HCT116 (cell line): ENCODE measurements at regions not wholly inside any gene's neighbourhood (a gene's known extent, or its start where the extent isn't known, plus 50 kb on each side); places are given as distances from the start of the nearest gene placed in this dataset.

Experiments
- ATAC-seq: fragments of 200-7000 bp; cut with Tn5 transposase; 2 replicates; pipeline ENCODE4 v1.9.1; 2020; ENCODE audit warnings: mild to moderate bottlenecking, moderate library complexity
- BruUV-seq: library from RNA; stranded (reverse); fragments of 400-500 nt; replicated peaks from 2 replicates; lab custom pipeline; 2021; lab: Mats Ljungman, UMichigan
- CTCF ChIA-PET: fragments of 300-600 bp; sonication (Branson Sonifier 250); formaldehyde crosslinking; loops from one replicate; lab custom pipeline; 2021; ENCODE audit warnings: antibody characterized with exemption; lab: Charles Lee
- POLR2A ChIA-PET: fragments of 300-600, 350-600 bp; sonication (Branson Sonifier 250); formaldehyde crosslinking; loops from one replicate; lab custom pipeline; 2021; ENCODE audit warnings: antibody characterized with exemption; lab: Charles Lee
- RAD21 ChIA-PET, 2 experiments: fragments of 300-600 bp; sonication (Branson Sonifier 250); formaldehyde crosslinking; loops; one replicate each; lab custom pipeline; 2023; ENCODE audit warnings: low total read pairs in 2 of 2; ENCODE audit not compliant: uncharacterized antibody in 2 of 2, unreplicated experiment in 2 of 2, low non-redundant PET in 1 of 2; lab: Charles Lee
- DNase-seq: peaks from one replicate; pipeline ENCODE4 v3.0.0-alpha.2; 2010; ENCODE audit warnings: low read depth, low spot score
- H2AFZ ChIP-seq: fragments of 200-600 bp; shearing (Covaris generic), sonication (generic); 2 replicates; pipeline ENCODE4 v1.6.1; 2017; ENCODE audit warnings: low read depth, mixed run types, mixed read lengths, antibody characterized with exemption, low read length; ENCODE audit not compliant: poor library complexity, severe bottlenecking
- H3K27ac ChIP-seq: 2 replicates; pipeline ENCODE4 v1.5.1; 2012; ENCODE audit warnings: low read depth, low read length
- H3K27me3 ChIP-seq: fragments of 200-600 bp; sonication (generic); 2 replicates; pipeline ENCODE4 v1.6.1; 2016; ENCODE audit warnings: mixed run types, low read length, mixed read lengths; ENCODE audit not compliant: insufficient read depth
- H3K36me3 ChIP-seq, 2 experiments: fragments of 200-500 bp in 1 of 2; fragments of 200-600 bp in 1 of 2; sonication (Bioruptor generic) in 1 of 2; sonication (generic) in 1 of 2; 2 replicates each; pipeline versions ENCODE4 v1.5.1 to v1.6.1; 2014 to 2016; ENCODE audit warnings: low read length in 2 of 2, inconsistent platforms in 1 of 2, mixed read lengths in 1 of 2, mixed run types in 1 of 2; ENCODE audit not compliant: insufficient read depth in 2 of 2, control insufficient read depth in 1 of 2
- H3K4me1 ChIP-seq, 2 experiments: fragments of 200-600 bp in 1 of 2; sonication (generic) in 1 of 2; 2 replicates each; pipeline versions ENCODE4 v1.5.1 to v1.6.1; 2012 to 2017; ENCODE audit warnings: low read length in 2 of 2, inconsistent platforms in 1 of 2, mild to moderate bottlenecking in 1 of 2, mixed read lengths in 1 of 2, mixed run types in 1 of 2, moderate library complexity in 1 of 2; ENCODE audit not compliant: insufficient read depth in 2 of 2, control insufficient read depth in 1 of 2
- H3K4me2 ChIP-seq: fragments of 200-600 bp; sonication (generic); 2 replicates; pipeline ENCODE4 v1.6.1; 2017; ENCODE audit warnings: mixed run types, low read length, mixed read lengths
- H3K4me3 ChIP-seq, 2 experiments: fragments of 200-600 bp in 1 of 2; sonication (generic) in 1 of 2; replicated peaks in 1 of 2; 2 replicates each; pipeline ENCODE4 v1.5.1; 2011 to 2016; ENCODE audit warnings: low read length in 2 of 2, control low read depth in 1 of 2, low read depth in 1 of 2, mild to moderate bottlenecking in 1 of 2, mixed read lengths in 1 of 2, mixed run types in 1 of 2
- H3K79me2 ChIP-seq: fragments of 200-600 bp; sonication (generic); 2 replicates; pipeline ENCODE4 v1.6.1; 2017; ENCODE audit warnings: mild to moderate bottlenecking, mixed run types, low read length, moderate library complexity, mixed read lengths; ENCODE audit not compliant: insufficient read depth
- H3K9ac ChIP-seq: fragments of 200-600 bp; sonication (generic); 2 replicates; pipeline ENCODE4 v1.6.1; 2016; ENCODE audit warnings: low read length, mixed read lengths
- H3K9me2 ChIP-seq: fragments of 200-600 bp; sonication (generic), shearing (Covaris generic); 2 replicates; pipeline ENCODE4 v1.6.1; 2017; ENCODE audit warnings: mixed run types, mild to moderate bottlenecking, moderate library complexity; ENCODE audit not compliant: insufficient read depth
- H3K9me3 ChIP-seq, 2 experiments: fragments of 200-500 bp in 1 of 2; fragments of 200-600 bp in 1 of 2; sonication (Bioruptor generic) in 1 of 2; sonication (generic) in 1 of 2; 2 replicates each; pipeline ENCODE4 v1.6.1; 2014 to 2017; ENCODE audit warnings: low read length in 2 of 2, mixed read lengths in 2 of 2, inconsistent platforms in 1 of 2, low read depth in 1 of 2, mild to moderate bottlenecking in 1 of 2, mixed run types in 1 of 2, moderate library complexity in 1 of 2; ENCODE audit not compliant: control insufficient read depth in 1 of 2, insufficient read depth in 1 of 2
- H4K20me1 ChIP-seq: fragments of 200-600 bp; sonication (generic), shearing (Covaris generic); 2 replicates; pipeline ENCODE4 v1.6.1; 2017; ENCODE audit warnings: mixed run types, mild to moderate bottlenecking, moderate library complexity; ENCODE audit not compliant: insufficient read depth
- ATF3 ChIP-seq: IDR thresholded peaks from 2 replicates; pipeline ENCODE4 v1.6.1; 2012
- CBX3 ChIP-seq: IDR thresholded peaks from 2 replicates; pipeline ENCODE4 v1.6.1; 2012; ENCODE audit warnings: low read depth
- EGR1 ChIP-seq: IDR thresholded peaks from 2 replicates; pipeline ENCODE4 v1.6.1; 2012; ENCODE audit warnings: low read depth
- ELF1 ChIP-seq: IDR thresholded peaks from 2 replicates; pipeline ENCODE4 v1.6.1; 2012; ENCODE audit warnings: low read depth, borderline replicate concordance
- EZH2 ChIP-seq: fragments of 200-600 bp; sonication (generic); IDR thresholded peaks from 2 replicates; pipeline ENCODE4 v1.6.1; 2017; ENCODE audit warnings: antibody characterized with exemption, mixed run types
- EZH2phosphoT487 ChIP-seq: fragments of 200-600 bp; IDR thresholded peaks from 2 replicates; pipeline ENCODE4 v1.6.1; 2018; ENCODE audit warnings: antibody characterized with exemption, borderline replicate concordance
- FOSL1 ChIP-seq: IDR thresholded peaks from 2 replicates; pipeline ENCODE4 v1.6.1; 2012; ENCODE audit warnings: low read depth
- JUND ChIP-seq: IDR thresholded peaks from 2 replicates; pipeline ENCODE4 v1.6.1; 2012
- MAX ChIP-seq: IDR thresholded peaks from 2 replicates; pipeline ENCODE4 v1.6.1; 2012
- POLR2A ChIP-seq: IDR thresholded peaks from 2 replicates; pipeline ENCODE4 v1.7.0; 2011; ENCODE audit warnings: borderline replicate concordance; ENCODE audit not compliant: insufficient read depth, insufficient read length; ENCODE audit errors: extremely low read depth
- POLR2AphosphoS5 ChIP-seq: IDR thresholded peaks from 2 replicates; pipeline ENCODE4 v1.6.1; 2011; ENCODE audit warnings: mild to moderate bottlenecking, low read depth, low read length, moderate library complexity
- SRF ChIP-seq: IDR thresholded peaks from 2 replicates; pipeline ENCODE4 v1.6.1; 2012; ENCODE audit warnings: low read depth
- TCF7L2 ChIP-seq: IDR thresholded peaks from 2 replicates; pipeline ENCODE4 v1.7.0; 2011; ENCODE audit warnings: borderline replicate concordance, inconsistent platforms; ENCODE audit not compliant: insufficient read depth, insufficient read length; ENCODE audit errors: extremely low read depth
- YY1 ChIP-seq: IDR thresholded peaks from 2 replicates; pipeline ENCODE4 v1.6.1; 2011; ENCODE audit warnings: low read length, low read depth, moderate library complexity, mild to moderate bottlenecking; ENCODE audit not compliant: insufficient replicate concordance; ENCODE audit errors: extremely low read depth
- ZFX ChIP-seq: fragments of 450-650 bp; IDR thresholded peaks from 2 replicates; pipeline ENCODE4 v1.6.1; 2017
- ZNF274 ChIP-seq: fragments of 200-500 bp; sonication (Bioruptor generic); IDR thresholded peaks from 2 replicates; pipeline ENCODE4 v1.6.1; 2014; ENCODE audit warnings: mild to moderate bottlenecking, low read depth, low read length, inconsistent platforms
- intact Hi-C: fragments of 100-400 bp; cut with micrococcal nuclease; formaldehyde crosslinking; loops from 2 replicates; pipeline ENCODE4 v1.10.0; 2022
- TF ChIP-seq, protein P1 (sequence below): IDR thresholded peaks from 2 replicates; pipeline ENCODE4 v1.6.1; 2012; ENCODE audit warnings: low read depth

DNA sequence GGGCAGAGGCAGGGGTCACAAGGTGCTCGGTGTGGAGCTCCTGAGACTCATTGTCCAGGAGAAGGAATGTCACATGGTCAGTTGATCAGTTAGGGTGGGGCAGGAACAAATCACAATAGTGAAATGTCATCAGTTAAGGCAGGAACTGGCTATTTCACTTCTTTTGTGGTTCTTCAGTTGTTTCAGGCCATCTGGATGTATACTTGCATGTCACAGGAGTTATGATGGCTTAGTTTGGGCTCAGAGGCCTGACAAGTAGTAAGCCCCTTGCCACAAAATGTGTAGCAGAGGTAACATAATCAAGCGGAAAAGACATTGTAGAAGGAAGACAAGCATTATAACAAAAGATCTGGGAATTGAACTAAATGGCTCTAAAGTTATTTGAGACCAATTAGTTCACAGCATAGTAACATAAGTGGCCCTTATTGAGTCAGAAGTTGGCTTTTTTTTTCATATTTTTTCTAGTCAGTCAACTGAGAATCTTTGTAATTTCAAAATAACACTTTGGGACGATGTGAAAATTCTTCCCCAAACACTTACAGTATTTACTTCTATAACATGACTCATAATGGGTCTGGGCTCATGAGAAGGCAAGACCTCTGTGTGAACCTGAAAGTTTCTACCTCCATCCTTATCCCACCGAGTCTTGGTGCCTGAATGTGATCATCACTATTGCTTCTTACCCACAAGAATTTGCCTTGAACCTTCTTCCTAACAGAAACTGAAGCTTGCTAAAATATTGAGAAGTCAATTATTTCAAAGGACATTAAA lies 137.0 kb upstream of the DPT start:
- no peak for ATAC-seq
- Histone ChIP-seq H3K79me2 (no peaks in the 10 kb centered on the region), H3K36me3 (no peaks in the 10 kb centered on the region), H3K27me3 (no peaks in the 10 kb centered on the region), H3K9me2 (no peaks in the 10 kb centered on the region), H3K4me2 (no peak overlapping the region), H4K20me1 (no peaks in the 10 kb centered on the region), H3K4me3 (no peak overlapping the region), H3K27ac (no peak overlapping the region), H3K4me1 (no peaks in the 10 kb centered on the region), H3K9me3 (no peaks in the 10 kb centered on the region), H2AFZ (no peak overlapping the region), H3K9ac (no peak overlapping the region)
- no peak for DNase-seq
- ChIA-PET POLR2A (no interaction called here), CTCF (no interaction called here), RAD21 (no interaction called here)
- TF ChIP-seq TCF7L2 (no peak), EGR1 (no peak), JUND (no peak)
- intact Hi-C loops, result no loop called here
- no TSS peak for BruUV-seq

DNA sequence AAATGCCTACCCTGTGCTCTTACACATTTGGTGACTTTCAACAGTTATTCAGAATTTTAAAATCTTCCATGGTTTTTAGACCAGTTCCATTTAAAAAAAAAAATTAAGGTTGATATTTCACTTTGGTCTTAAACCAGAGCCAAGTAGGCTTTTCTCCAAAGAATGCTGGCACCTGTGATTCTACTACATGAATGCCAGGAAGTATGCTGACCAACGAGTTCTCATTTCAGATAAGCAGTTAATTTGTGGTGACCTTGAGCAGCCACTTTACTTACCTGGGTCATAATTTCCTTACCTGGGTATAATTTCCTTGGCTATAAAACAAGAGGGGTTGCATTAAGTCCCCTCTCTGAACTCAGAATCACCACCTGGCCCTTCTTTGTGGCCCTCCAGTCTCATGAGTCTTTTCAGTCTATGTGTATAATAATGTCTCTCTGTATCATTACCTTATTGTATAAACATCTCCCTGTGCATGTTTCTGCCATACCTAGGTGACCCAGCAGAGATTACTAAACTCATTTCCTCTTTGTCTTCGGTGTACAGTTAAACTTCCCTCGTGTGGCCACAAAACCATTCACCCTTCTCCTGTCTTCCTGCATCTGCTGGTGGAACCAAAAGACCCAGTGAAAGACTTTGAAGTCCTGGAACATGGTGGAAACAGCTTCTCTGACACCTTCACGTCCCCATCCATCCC lies 139.1 kb upstream of the DPT start:
- DNase-seq (no peak), ATAC-seq (no peak)
- Histone ChIP-seq H3K36me3 (no peaks in the 10 kb centered on the region), H3K79me2 (no peaks in the 10 kb centered on the region), H2AFZ (no peak overlapping the region), H3K9ac (no peak overlapping the region), H3K9me3 (no peaks in the 10 kb centered on the region), H3K4me1 (no peaks in the 10 kb centered on the region), H3K27ac (no peak overlapping the region), H4K20me1 (no peaks in the 10 kb centered on the region), H3K27me3 (no peaks in the 10 kb centered on the region), H3K4me2 (no peak overlapping the region), H3K9me2 (no peaks in the 10 kb centered on the region), H3K4me3 (no peak overlapping the region)
- intact Hi-C loops, result no loop called here
- ChIA-PET POLR2A (no interaction called here), CTCF (no interaction called here), RAD21 (no interaction called here)
- TF ChIP-seq YY1 (no peak), MAX (no peak), EGR1 (no peak), EZH2 (no peak), EZH2phosphoT487 (no peak), POLR2AphosphoS5 (no peak), ATF3 (no peak), ELF1 (no peak), TCF7L2 (no peak), ZFX (no peak), ZNF274 (no peak), CBX3 (no peak), SRF (no peak), POLR2A (no peak), FOSL1 (no peak), JUND (no peak)
- TF ChIP-seq, protein P1, sequence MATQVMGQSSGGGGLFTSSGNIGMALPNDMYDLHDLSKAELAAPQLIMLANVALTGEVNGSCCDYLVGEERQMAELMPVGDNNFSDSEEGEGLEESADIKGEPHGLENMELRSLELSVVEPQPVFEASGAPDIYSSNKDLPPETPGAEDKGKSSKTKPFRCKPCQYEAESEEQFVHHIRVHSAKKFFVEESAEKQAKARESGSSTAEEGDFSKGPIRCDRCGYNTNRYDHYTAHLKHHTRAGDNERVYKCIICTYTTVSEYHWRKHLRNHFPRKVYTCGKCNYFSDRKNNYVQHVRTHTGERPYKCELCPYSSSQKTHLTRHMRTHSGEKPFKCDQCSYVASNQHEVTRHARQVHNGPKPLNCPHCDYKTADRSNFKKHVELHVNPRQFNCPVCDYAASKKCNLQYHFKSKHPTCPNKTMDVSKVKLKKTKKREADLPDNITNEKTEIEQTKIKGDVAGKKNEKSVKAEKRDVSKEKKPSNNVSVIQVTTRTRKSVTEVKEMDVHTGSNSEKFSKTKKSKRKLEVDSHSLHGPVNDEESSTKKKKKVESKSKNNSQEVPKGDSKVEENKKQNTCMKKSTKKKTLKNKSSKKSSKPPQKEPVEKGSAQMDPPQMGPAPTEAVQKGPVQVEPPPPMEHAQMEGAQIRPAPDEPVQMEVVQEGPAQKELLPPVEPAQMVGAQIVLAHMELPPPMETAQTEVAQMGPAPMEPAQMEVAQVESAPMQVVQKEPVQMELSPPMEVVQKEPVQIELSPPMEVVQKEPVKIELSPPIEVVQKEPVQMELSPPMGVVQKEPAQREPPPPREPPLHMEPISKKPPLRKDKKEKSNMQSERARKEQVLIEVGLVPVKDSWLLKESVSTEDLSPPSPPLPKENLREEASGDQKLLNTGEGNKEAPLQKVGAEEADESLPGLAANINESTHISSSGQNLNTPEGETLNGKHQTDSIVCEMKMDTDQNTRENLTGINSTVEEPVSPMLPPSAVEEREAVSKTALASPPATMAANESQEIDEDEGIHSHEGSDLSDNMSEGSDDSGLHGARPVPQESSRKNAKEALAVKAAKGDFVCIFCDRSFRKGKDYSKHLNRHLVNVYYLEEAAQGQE, result no peak
- BruUV-seq, result no TSS peak
